ENCODE measurements at regions not wholly inside any gene's neighbourhood (a gene's known extent, or its start where the extent isn't known, plus 50 kb on each side); places are given as distances from the start of the nearest gene placed in this dataset.

GRCh38 chr9:90948156-90948555, 146.5 kb downstream of the SYK start:
- no peak for DNase-seq (ENCODE audit: low read depth, low spot score)

- DNase-seq (ENCODE audit: low read depth, low spot score), result no peak
These were observed 149.0 kb downstream of the SYK start for GRCh38 chr9:90950600-90950999.

- no peak for DNase-seq (ENCODE audit: low read depth, low spot score)
These were observed 151.6 kb downstream of the SYK start for GRCh38 chr9:90953200-90953599.

GRCh38 chr9:90953805-90954204, 152.2 kb downstream of the SYK start:
- DNase-seq (ENCODE audit: low read depth, low spot score), result no peak

- no peak for DNase-seq (ENCODE audit: low read depth, low spot score)
These were observed 154.6 kb downstream of the SYK start for GRCh38 chr9:90956026-90956810.

- no peak for DNase-seq (ENCODE audit: low read depth, low spot score)
These were observed 156.7 kb downstream of the SYK start for GRCh38 chr9:90958328-90958727.

GRCh38 chr9:90960941-90961340, 159.3 kb downstream of the SYK start:
- no peak for DNase-seq (ENCODE audit: low read depth, low spot score)

GRCh38 chr9:90961375-90961774, 159.8 kb downstream of the SYK start:
- DNase-seq (ENCODE audit: low read depth, low spot score), result no peak

- no peak for DNase-seq (ENCODE audit: low read depth, low spot score)
These were observed 162.7 kb downstream of the SYK start for GRCh38 chr9:90964101-90965020.

GRCh38 chr9:90965226-90966030, 163.8 kb downstream of the SYK start:
- no peak for DNase-seq (ENCODE audit: low read depth, low spot score)

- no peak for DNase-seq (ENCODE audit: low read depth, low spot score)
These were observed 164.3 kb downstream of the SYK start for GRCh38 chr9:90966031-90966290.

GRCh38 chr9:90966480-90967144, 165.0 kb downstream of the SYK start:
- no peak for DNase-seq (ENCODE audit: low read depth, low spot score)

- DNase-seq (ENCODE audit: low read depth, low spot score), result no peak
These were observed 165.5 kb downstream of the SYK start for GRCh38 chr9:90967145-90967538.

GRCh38 chr9:90969021-90969675, 167.5 kb downstream of the SYK start:
- no peak for DNase-seq (ENCODE audit: low read depth, low spot score)

- no peak for DNase-seq (ENCODE audit: low read depth, low spot score)
These were observed 169.0 kb downstream of the SYK start for GRCh38 chr9:90970608-90971007.

- no peak for DNase-seq (ENCODE audit: low read depth, low spot score)
These were observed 170.4 kb downstream of the SYK start for GRCh38 chr9:90972057-90972456.

GRCh38 chr9:90974016-90974415, 172.4 kb downstream of the SYK start:
- DNase-seq (ENCODE audit: low read depth, low spot score), result no peak

- no peak for DNase-seq (ENCODE audit: low read depth, low spot score)
These were observed 173.1 kb downstream of the SYK start for GRCh38 chr9:90974643-90975245.

GRCh38 chr9:90975781-90976538, 174.3 kb downstream of the SYK start:
- no peak for DNase-seq (ENCODE audit: low read depth, low spot score)

- no peak for DNase-seq (ENCODE audit: low read depth, low spot score)
These were observed 177.5 kb downstream of the SYK start for GRCh38 chr9:90979138-90979551.

Measured in pulmonary artery endothelial cell (primary cell).